HepG2 (cell line): ENCODE measurements at regions not wholly inside any gene's neighbourhood (a gene's known extent, or its start where the extent isn't known, plus 50 kb on each side); places are given as distances from the start of the nearest gene placed in this dataset.

ENCODE experiments used
- BRD4 ChIP-seq: sonication (generic); formaldehyde crosslinking; IDR thresholded peaks from 2 replicates; pipeline ENCODE4 v1.4.0; 2020; ENCODE audit warnings: missing genetic modification reagents
- CTCF ChIP-seq: sonication (generic); formaldehyde crosslinking; IDR thresholded peaks from 2 replicates; pipeline ENCODE4 v1.5.0; 2020; ENCODE audit warnings: mild to moderate bottlenecking, missing genetic modification reagents, moderate library complexity
- SIN3A ChIP-seq: IDR thresholded peaks from 2 replicates; pipeline ENCODE4 v1.6.1; 2011; ENCODE audit warnings: low read depth, mild to moderate bottlenecking, control low read depth, low read length, borderline replicate concordance

- no peak for TF ChIP-seq BRD4
- TF ChIP-seq CTCF, result no peak
- no peak for TF ChIP-seq SIN3A
Measured at GRCh38 chr15:53910236-53910849, 67.9 kb upstream of the UNC13C start.
